ENCODE measurements at regions not wholly inside any gene's neighbourhood (a gene's known extent, or its start where the extent isn't known, plus 50 kb on each side); places are given as distances from the start of the nearest gene placed in this dataset.

DNA sequence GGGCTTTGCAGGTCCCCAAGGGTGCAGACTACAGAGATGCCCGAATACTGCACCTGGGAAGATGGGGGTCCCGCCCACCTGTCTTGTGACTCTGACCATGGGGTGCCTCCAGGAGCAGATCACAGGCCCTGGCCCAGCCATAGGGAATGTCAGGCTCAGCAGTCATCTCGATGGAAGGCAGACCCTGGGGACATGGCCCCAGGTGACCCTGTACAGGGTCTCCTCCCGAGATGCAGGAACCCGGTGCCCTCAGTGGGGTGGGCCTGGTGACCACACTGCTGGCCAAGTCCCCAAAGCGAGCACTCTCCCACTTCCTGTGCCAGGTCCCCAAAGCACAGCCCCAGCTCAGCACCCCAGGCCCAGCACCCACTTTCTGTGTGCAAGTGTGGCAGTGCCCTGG, 903.7 kb upstream of the USP15 start:
- H3K4me2 ChIP-seq (ENCODE audit: control insufficient read depth, extremely low read depth, insufficient read depth, low read depth, low read length), result no peak overlapping the region
- H3K9me3 ChIP-seq (ENCODE audit: control insufficient read depth, low read depth, low read length), result peaks cover 2% of the 10 kb centered on the region
- FAIRE-seq (no peak), DNase-seq (ENCODE audit: low read depth, low spot score) (no peak)
- H3K9ac ChIP-seq (ENCODE audit: control insufficient read depth, extremely low read depth, insufficient read depth, low read length), result no peak overlapping the region
- H3K4me1 ChIP-seq (ENCODE audit: control insufficient read depth, extremely low read depth, insufficient read depth, low read length), result no peaks in the 10 kb centered on the region
- H3K27ac ChIP-seq (ENCODE audit: control insufficient read depth, insufficient read depth, low read length), result no peak overlapping the region
- no peaks in the 10 kb centered on the region for H4K20me1 ChIP-seq (ENCODE audit: control insufficient read depth, extremely low read depth, insufficient read depth, low read length)
- no peaks in the 10 kb centered on the region for H3K79me2 ChIP-seq (ENCODE audit: control insufficient read depth, insufficient read depth, low read length)
- dilution Hi-C loops (cut with MboI; ENCODE audit: extremely low pct_ligation_motif_present, low sequenced_read_pairs), result no loop called here
- H3K9me1 ChIP-seq (ENCODE audit: control insufficient read depth, extremely low read depth, insufficient read depth, low read length), result no peaks in the 10 kb centered on the region
- no peaks in the 10 kb centered on the region for H3K27me3 ChIP-seq (ENCODE audit: control insufficient read depth, extremely low read depth, insufficient read depth, low read length)
- no peaks in the 10 kb centered on the region for H3K36me3 ChIP-seq (ENCODE audit: control insufficient read depth in 2 of 2, extremely low read depth in 1 of 2, insufficient read depth in 2 of 2, low read length in 2 of 2)
- TF ChIP-seq, protein P1, sequence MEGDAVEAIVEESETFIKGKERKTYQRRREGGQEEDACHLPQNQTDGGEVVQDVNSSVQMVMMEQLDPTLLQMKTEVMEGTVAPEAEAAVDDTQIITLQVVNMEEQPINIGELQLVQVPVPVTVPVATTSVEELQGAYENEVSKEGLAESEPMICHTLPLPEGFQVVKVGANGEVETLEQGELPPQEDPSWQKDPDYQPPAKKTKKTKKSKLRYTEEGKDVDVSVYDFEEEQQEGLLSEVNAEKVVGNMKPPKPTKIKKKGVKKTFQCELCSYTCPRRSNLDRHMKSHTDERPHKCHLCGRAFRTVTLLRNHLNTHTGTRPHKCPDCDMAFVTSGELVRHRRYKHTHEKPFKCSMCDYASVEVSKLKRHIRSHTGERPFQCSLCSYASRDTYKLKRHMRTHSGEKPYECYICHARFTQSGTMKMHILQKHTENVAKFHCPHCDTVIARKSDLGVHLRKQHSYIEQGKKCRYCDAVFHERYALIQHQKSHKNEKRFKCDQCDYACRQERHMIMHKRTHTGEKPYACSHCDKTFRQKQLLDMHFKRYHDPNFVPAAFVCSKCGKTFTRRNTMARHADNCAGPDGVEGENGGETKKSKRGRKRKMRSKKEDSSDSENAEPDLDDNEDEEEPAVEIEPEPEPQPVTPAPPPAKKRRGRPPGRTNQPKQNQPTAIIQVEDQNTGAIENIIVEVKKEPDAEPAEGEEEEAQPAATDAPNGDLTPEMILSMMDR (optimal IDR thresholded peaks at IDR 0.05 in 1 of 3, IDR thresholded peaks at IDR 0.05 in 1 of 3, conservative IDR thresholded peaks at IDR 0.05 in 1 of 3; ENCODE audit: extremely low read depth in 1 of 3, insufficient read depth in 2 of 3, low read length in 3 of 3), result no peak
- no peak for TF ChIP-seq EZH2 (IDR thresholded peaks at IDR 0.05; ENCODE audit: low read length)
- no peak overlapping the region for H3K4me3 ChIP-seq (ENCODE audit: control insufficient read depth in 2 of 3, extremely low read depth in 1 of 3, insufficient read depth in 2 of 3, low read depth in 1 of 3, low read length in 3 of 3)
- H2AFZ ChIP-seq (ENCODE audit: control insufficient read depth, low read length), result no peak overlapping the region

DNA sequence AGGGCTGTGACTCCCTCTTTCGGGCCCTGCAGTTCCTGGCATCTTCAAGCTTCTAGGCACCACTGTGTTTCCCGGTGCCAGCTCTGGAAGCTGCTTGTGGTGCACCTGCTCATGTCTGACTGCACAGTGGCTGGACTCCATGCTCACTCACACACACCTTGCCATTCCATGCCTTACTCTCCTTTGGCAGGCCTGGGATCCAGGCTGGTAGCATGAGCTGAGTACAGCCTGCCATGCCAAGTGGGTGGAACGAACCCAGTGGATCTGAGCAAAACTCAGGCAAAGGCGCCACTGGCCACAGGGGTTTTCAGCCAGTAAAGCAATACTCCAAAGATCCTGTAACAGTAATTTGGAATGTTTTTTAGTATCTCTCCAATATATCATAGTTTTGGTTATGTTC, 902.7 kb upstream of the USP15 start:
- Histone ChIP-seq H3K36me3 (ENCODE audit: control insufficient read depth in 2 of 2, extremely low read depth in 1 of 2, insufficient read depth in 2 of 2, low read length in 2 of 2) (no peaks in the 10 kb centered on the region), H3K9me1 (ENCODE audit: control insufficient read depth, extremely low read depth, insufficient read depth, low read length) (no peaks in the 10 kb centered on the region), H3K27me3 (ENCODE audit: control insufficient read depth, extremely low read depth, insufficient read depth, low read length) (no peaks in the 10 kb centered on the region), H3K4me3 (ENCODE audit: control insufficient read depth in 2 of 3, extremely low read depth in 1 of 3, insufficient read depth in 2 of 3, low read depth in 1 of 3, low read length in 3 of 3) (no peak overlapping the region), H3K9ac (ENCODE audit: control insufficient read depth, extremely low read depth, insufficient read depth, low read length) (no peak overlapping the region), H3K79me2 (ENCODE audit: control insufficient read depth, insufficient read depth, low read length) (no peaks in the 10 kb centered on the region), H2AFZ (ENCODE audit: control insufficient read depth, low read length) (no peak overlapping the region), H4K20me1 (ENCODE audit: control insufficient read depth, extremely low read depth, insufficient read depth, low read length) (no peaks in the 10 kb centered on the region), H3K9me3 (ENCODE audit: control insufficient read depth, low read depth, low read length) (peaks cover 2% of the 10 kb centered on the region), H3K27ac (ENCODE audit: control insufficient read depth, insufficient read depth, low read length) (no peak overlapping the region), H3K4me1 (ENCODE audit: control insufficient read depth, extremely low read depth, insufficient read depth, low read length) (no peaks in the 10 kb centered on the region), H3K4me2 (ENCODE audit: control insufficient read depth, extremely low read depth, insufficient read depth, low read depth, low read length) (no peak overlapping the region)
- TF ChIP-seq EZH2 (IDR thresholded peaks at IDR 0.05; ENCODE audit: low read length), result no peak
- TF ChIP-seq, protein P1 (optimal IDR thresholded peaks at IDR 0.05 in 1 of 3, IDR thresholded peaks at IDR 0.05 in 1 of 3, conservative IDR thresholded peaks at IDR 0.05 in 1 of 3; ENCODE audit: extremely low read depth in 1 of 3, insufficient read depth in 2 of 3, low read length in 3 of 3), result no peak
- FAIRE-seq (no peak), DNase-seq (ENCODE audit: low read depth, low spot score) (no peak)
- dilution Hi-C loops (cut with MboI; ENCODE audit: extremely low pct_ligation_motif_present, low sequenced_read_pairs), result no loop called here
